Upper lobe of left lung (tissue), 4 donors: ENCODE measurements at regions not wholly inside any gene's neighbourhood (a gene's known extent, or its start where the extent isn't known, plus 50 kb on each side); places are given as distances from the start of the nearest gene placed in this dataset.

Experiments
- CTCF ChIP-seq, 6 experiments: fragments of 450-650 bp in 4 of 6; fragments of 200-600 bp in 2 of 6; sonication (generic) in 2 of 6; IDR thresholded peaks; one replicate each; pipeline ENCODE4 v1.5.1; 2016 to 2019; ENCODE audit warnings: antibody characterized with exemption in 6 of 6
- POLR2A ChIP-seq, 4 donors: fragments of 450-650 bp; IDR thresholded peaks; one replicate each; pipeline ENCODE4 v1.5.1; 2016 to 2017; ENCODE audit warnings: antibody characterized with exemption in 4 of 4, mild to moderate bottlenecking in 2 of 4

GRCh38 chr7:53611043-53611442 lies 575.6 kb downstream of the POM121L12 start:
- TF ChIP-seq CTCF (IDR thresholded peaks at IDR 0.05) = no peak
- no peak for TF ChIP-seq POLR2A (IDR thresholded peaks at IDR 0.05)
